ENCODE measurements at regions not wholly inside any gene's neighbourhood (a gene's known extent, or its start where the extent isn't known, plus 50 kb on each side); places are given as distances from the start of the nearest gene placed in this dataset.

- TF ChIP-seq CTCF (IDR thresholded peaks at IDR 0.05; ENCODE audit: unreplicated experiment) = no peak
- Mint-ChIP-seq H3K9me3 (ENCODE audit: unreplicated experiment) (no peaks in the 10 kb centered on the region), H3K4me3 (ENCODE audit: unreplicated experiment) (no peak overlapping the region), H3K4me1 (ENCODE audit: insufficient read depth, unreplicated experiment) (peaks cover 6% of the 10 kb centered on the region), H3K27ac (ENCODE audit: low read depth, unreplicated experiment) (no peak overlapping the region), H3K36me3 (ENCODE audit: insufficient read depth, unreplicated experiment) (no peaks in the 10 kb centered on the region), H3K27me3 (ENCODE audit: insufficient read depth, unreplicated experiment) (no peaks in the 10 kb centered on the region)
- intact Hi-C loops (cut with micrococcal nuclease) = no loop called here
- no TSS peak for BruUV-seq (replicated peaks)
- ChIA-PET POLR2A (interaction anchor here (0.7 to 0.8 kb wide), 2 partner anchors 12 to 141 kb away, joined by 3 to 4 read pairs; no protein-coding TSS in a partner anchor), CTCF (interaction anchor here (0.6 kb wide), 4 partner anchors 33 to 1404 kb away, joined by 3 to 4 read pairs (median 3); no protein-coding TSS in a partner anchor)
- peak; percentile 72 for DNase-seq (ENCODE audit: unreplicated experiment)
These were observed 841.5 kb downstream of the KCNT2 start for GRCh38 chr1:195766709-195767108.

DNA sequence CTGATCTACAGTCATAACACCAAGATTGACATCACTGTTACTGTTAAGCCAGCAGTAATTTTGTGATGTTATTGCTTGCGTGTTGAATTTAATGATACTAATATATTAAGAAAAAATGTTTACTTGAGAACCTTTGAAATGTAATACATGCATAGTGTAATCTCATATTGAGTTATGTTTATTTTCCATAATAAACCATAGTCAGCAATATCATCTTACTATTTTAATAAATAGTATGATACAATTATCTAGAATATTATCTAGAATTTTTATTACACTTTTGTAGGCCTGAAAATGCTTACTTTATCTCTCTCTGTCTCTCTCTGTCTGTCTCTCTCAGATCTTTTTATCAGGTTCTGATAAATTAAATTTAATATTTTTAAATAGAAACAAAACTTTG lies 843.1 kb downstream of the KCNT2 start:
- H3K9me3 Mint-ChIP-seq (ENCODE audit: unreplicated experiment) = no peaks in the 10 kb centered on the region
- H3K27ac Mint-ChIP-seq (ENCODE audit: low read depth, unreplicated experiment) = no peak overlapping the region
- H3K4me3 Mint-ChIP-seq (ENCODE audit: unreplicated experiment) = no peak overlapping the region
- H3K4me1 Mint-ChIP-seq (ENCODE audit: insufficient read depth, unreplicated experiment) = peaks cover 11% of the 10 kb centered on the region
- TF ChIP-seq CTCF (IDR thresholded peaks at IDR 0.05; ENCODE audit: unreplicated experiment) = no peak
- intact Hi-C loops (cut with micrococcal nuclease) = no loop called here
- BruUV-seq (replicated peaks) = no TSS peak
- no peak for DNase-seq (ENCODE audit: unreplicated experiment)
- no peaks in the 10 kb centered on the region for H3K36me3 Mint-ChIP-seq (ENCODE audit: insufficient read depth, unreplicated experiment)
- ChIA-PET POLR2A (no interaction called here), CTCF (no interaction called here)
- no peaks in the 10 kb centered on the region for H3K27me3 Mint-ChIP-seq (ENCODE audit: insufficient read depth, unreplicated experiment)

DNA sequence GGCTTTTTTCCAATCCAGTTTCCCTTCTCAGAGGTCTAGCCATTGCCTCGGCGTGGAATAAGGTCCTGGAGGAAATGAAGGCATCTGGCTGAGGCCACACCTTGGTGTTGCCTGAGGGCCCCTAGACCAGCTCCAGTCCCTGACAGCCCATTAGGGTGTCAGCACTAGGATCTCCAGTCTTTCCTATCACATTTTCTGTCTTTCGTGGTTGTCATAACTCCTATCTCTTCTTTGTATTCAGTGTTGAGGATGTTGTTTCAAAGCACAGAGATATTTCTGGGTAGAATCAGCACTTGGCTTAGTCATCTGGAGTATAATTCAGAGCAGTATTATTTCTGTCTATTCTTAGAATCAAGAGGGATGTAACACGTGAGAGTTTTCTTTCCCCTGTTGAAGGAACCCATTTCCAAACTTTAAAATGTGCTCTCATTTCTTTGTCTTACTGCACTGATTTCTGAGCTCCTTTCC lies 844.3 kb downstream of the KCNT2 start:
- peak; percentile 40 for DNase-seq (ENCODE audit: unreplicated experiment)
- H3K9me3 Mint-ChIP-seq (ENCODE audit: unreplicated experiment) = no peaks in the 10 kb centered on the region
- H3K4me3 Mint-ChIP-seq (ENCODE audit: unreplicated experiment) = no peak overlapping the region
- BruUV-seq (replicated peaks) = no TSS peak
- H3K27ac Mint-ChIP-seq (ENCODE audit: low read depth, unreplicated experiment) = no peak overlapping the region
- ChIA-PET CTCF (interaction anchor here (0.6 to 0.9 kb wide), 2 partner anchors 14 to 46 kb away, joined by 3 read pairs; no protein-coding TSS in a partner anchor), POLR2A (no interaction called here)
- TF ChIP-seq CTCF (IDR thresholded peaks at IDR 0.05; ENCODE audit: unreplicated experiment) = no peak
- intact Hi-C loops (cut with micrococcal nuclease) = no loop called here
- H3K27me3 Mint-ChIP-seq (ENCODE audit: insufficient read depth, unreplicated experiment) = no peaks in the 10 kb centered on the region
- H3K36me3 Mint-ChIP-seq (ENCODE audit: insufficient read depth, unreplicated experiment) = no peaks in the 10 kb centered on the region
- H3K4me1 Mint-ChIP-seq (ENCODE audit: insufficient read depth, unreplicated experiment) = peaks cover 11% of the 10 kb centered on the region

DNA sequence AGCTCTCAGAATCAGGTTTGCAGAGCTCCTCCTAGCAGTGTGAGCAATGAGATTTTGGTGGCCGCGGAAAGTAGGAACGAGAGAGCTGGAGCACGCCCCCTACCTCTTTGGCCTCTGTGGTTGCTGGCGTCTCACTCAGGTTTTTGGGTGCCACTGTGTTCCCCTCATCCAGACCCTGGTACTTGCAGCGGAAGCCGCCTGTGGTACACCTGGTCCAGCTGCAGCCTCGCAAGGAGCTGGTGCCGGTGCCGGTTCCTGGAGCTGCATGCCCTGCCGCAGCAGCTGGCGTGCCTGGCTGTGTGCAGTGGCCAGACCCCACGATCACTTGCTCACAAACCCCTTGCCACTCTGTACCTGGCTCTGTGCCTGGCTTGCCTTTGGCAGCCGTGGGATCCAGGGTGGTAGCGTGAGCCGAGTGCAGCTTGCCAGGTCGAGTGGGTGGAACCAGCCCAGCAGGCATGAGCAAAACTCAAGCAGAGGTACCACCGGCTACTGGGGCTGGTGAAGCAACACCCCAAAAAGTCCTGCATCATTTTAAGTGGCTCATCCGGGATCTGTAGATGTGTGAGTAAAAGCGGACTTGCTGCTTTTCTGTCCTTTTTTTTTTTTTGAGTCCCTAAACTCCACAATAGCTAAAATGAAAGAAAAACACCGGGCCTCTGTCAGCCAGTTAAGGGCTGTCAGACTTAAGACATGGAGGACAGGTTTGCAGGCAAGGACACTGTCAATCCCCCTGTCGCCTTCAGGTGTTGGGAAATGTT lies 844.9 kb downstream of the KCNT2 start:
- no peak for TF ChIP-seq CTCF (IDR thresholded peaks at IDR 0.05; ENCODE audit: unreplicated experiment)
- POLR2A ChIA-PET = no interaction called here
- no peaks in the 10 kb centered on the region for H3K36me3 Mint-ChIP-seq (ENCODE audit: insufficient read depth, unreplicated experiment)
- BruUV-seq (replicated peaks) = no TSS peak
- H3K4me3 Mint-ChIP-seq (ENCODE audit: unreplicated experiment) = no peak overlapping the region
- CTCF ChIA-PET = interaction anchor here (0.6 to 0.9 kb wide), 3 partner anchors 15 to 46 kb away, joined by 3 read pairs; no protein-coding TSS in a partner anchor
- peaks cover 11% of the 10 kb centered on the region for H3K4me1 Mint-ChIP-seq (ENCODE audit: insufficient read depth, unreplicated experiment)
- DNase-seq (ENCODE audit: unreplicated experiment) = no peak
- H3K9me3 Mint-ChIP-seq (ENCODE audit: unreplicated experiment) = no peaks in the 10 kb centered on the region
- intact Hi-C loops (cut with micrococcal nuclease) = no loop called here
- no peak overlapping the region for H3K27ac Mint-ChIP-seq (ENCODE audit: low read depth, unreplicated experiment)
- H3K27me3 Mint-ChIP-seq (ENCODE audit: insufficient read depth, unreplicated experiment) = no peaks in the 10 kb centered on the region
